ENCODE measurements at regions not wholly inside any gene's neighbourhood (a gene's known extent, or its start where the extent isn't known, plus 50 kb on each side); places are given as distances from the start of the nearest gene placed in this dataset.

DNA sequence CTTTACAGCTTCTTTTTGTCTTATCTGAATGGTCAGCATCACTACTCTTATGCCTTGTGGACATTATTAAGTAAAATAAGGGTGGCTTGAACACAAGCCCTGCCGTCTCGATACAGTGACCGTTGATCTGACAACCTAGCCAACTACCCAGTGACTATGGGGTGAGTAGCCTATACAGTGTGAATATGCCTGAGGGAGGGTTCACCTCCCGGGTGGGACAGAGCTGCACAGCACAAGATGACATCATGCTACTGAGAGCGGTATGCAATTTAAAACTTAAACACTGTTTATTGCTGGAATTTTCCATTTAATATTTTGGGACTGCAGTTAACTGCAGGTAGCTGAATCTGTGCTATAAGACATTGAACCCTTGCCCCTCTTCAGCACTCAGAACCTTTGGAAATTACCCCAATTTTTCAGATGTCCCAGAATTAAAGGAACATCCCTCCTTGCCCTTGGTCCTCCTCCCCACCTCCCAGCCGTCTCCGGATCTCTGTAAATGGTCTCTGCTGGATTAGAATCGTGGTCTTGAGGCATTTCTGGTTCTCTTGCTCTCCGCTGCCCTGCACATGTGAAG, 618.5 kb downstream of the PTPRU start:
- 69% methylated on average over 9 of the region's 9 CpGs for WGBS

GRCh38 chr1:29853716-29854330, 617.5 kb downstream of the PTPRU start:
- Histone ChIP-seq H3K36me3 (ENCODE audit: control insufficient read depth in 4 of 4, insufficient read depth in 3 of 4, low read depth in 1 of 4, low read length in 3 of 4) (no peaks in the 10 kb centered on the region), H3K4me1 (ENCODE audit: control insufficient read depth in 4 of 4, insufficient read depth in 4 of 4, low read length in 3 of 4) (no peaks in the 10 kb centered on the region), H3K9me3 (ENCODE audit: control insufficient read depth in 4 of 4, low read length in 3 of 4) (no peaks in the 10 kb centered on the region), H3K27me3 (ENCODE audit: control insufficient read depth in 4 of 4, insufficient read depth in 4 of 4, low read length in 3 of 4) (peaks cover 0 to 7% (median 2%) of the 10 kb centered on the region in 4 donors), H3K4me3 (ENCODE audit: low read depth in 1 of 3, low read length in 3 of 3) (no peak overlapping the region), H3K27ac (ENCODE audit: low read depth in 1 of 2, low read length in 2 of 2) (no peak overlapping the region), H3K9ac (ENCODE audit: low read depth in 1 of 2, low read length in 2 of 2) (no peak overlapping the region)
- no peak for TF ChIP-seq HNF4G (IDR thresholded peaks at IDR 0.05)
- TF ChIP-seq, protein P1, sequence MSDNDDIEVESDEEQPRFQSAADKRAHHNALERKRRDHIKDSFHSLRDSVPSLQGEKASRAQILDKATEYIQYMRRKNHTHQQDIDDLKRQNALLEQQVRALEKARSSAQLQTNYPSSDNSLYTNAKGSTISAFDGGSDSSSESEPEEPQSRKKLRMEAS (IDR thresholded peaks at IDR 0.05), result no peak
- TF ChIP-seq RXRA (IDR thresholded peaks at IDR 0.05), result no peak
- no peak for TF ChIP-seq RAD21 (IDR thresholded peaks at IDR 0.05)
- TF ChIP-seq TAF1 (conservative IDR thresholded peaks at IDR 0.05), result no peak
- TF ChIP-seq CTCF (IDR thresholded peaks at IDR 0.05; ENCODE audit: low read depth, low read length, missing input control), result no peak
- no peak for TF ChIP-seq REST (IDR thresholded peaks at IDR 0.05)
- TF ChIP-seq ATF3 (IDR thresholded peaks at IDR 0.05), result no peak
- no peak for TF ChIP-seq NR2F2 (IDR thresholded peaks at IDR 0.05)
- no peak for TF ChIP-seq JUND (IDR thresholded peaks at IDR 0.05)
- TF ChIP-seq FOXA2 (IDR thresholded peaks at IDR 0.05), result no peak
- TF ChIP-seq FOXA1 (IDR thresholded peaks at IDR 0.05), result no peak
- WGBS, result 81% methylated on average over 10 of the region's 10 CpGs
- no peak for DNase-seq (ENCODE audit: low spot score)

More for the DNA sequence above, 618.5 kb downstream of the PTPRU start:
- H3K4me1 ChIP-seq (ENCODE audit: control insufficient read depth in 4 of 4, insufficient read depth in 4 of 4, low read length in 3 of 4), result no peaks in the 10 kb centered on the region
- H3K36me3 ChIP-seq (ENCODE audit: control insufficient read depth in 4 of 4, insufficient read depth in 3 of 4, low read depth in 1 of 4, low read length in 3 of 4), result no peaks in the 10 kb centered on the region
- H3K27ac ChIP-seq (ENCODE audit: low read depth in 1 of 2, low read length in 2 of 2), result no peak overlapping the region
- no peaks in the 10 kb centered on the region for H3K9me3 ChIP-seq (ENCODE audit: control insufficient read depth in 4 of 4, low read length in 3 of 4)
- no peak overlapping the region for H3K9ac ChIP-seq (ENCODE audit: low read depth in 1 of 2, low read length in 2 of 2)
- TF ChIP-seq HNF4G (IDR thresholded peaks at IDR 0.05), result no peak
- H3K4me3 ChIP-seq (ENCODE audit: low read depth in 1 of 3, low read length in 3 of 3), result no peak overlapping the region
- DNase-seq (ENCODE audit: low spot score), result no peak
- peaks cover 0 to 7% (median 0%) of the 10 kb centered on the region in 4 donors for H3K27me3 ChIP-seq (ENCODE audit: control insufficient read depth in 4 of 4, insufficient read depth in 4 of 4, low read length in 3 of 4)
